ENCODE measurements at regions not wholly inside any gene's neighbourhood (a gene's known extent, or its start where the extent isn't known, plus 50 kb on each side); places are given as distances from the start of the nearest gene placed in this dataset.

DNA sequence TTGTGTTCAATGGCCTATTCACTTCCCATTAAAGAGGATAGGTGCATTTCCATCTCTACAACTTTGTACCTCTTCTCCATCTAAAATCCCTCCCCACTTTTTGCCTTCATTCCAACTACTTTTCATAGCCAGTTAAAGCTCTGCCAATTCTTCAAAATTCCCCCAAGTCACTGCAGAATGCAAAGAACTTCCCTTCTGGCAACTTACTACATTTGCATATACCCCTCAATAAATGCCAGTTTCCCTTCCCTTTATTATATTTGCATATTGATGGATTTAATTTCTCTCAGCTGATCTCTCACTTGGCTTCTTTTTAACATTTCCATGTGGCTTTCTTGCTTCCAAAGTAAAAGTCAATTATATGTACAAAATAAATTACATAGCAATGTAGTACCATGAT is 393.4 kb downstream of the HACE1 start:
- TF ChIP-seq POLR2AphosphoS5 (IDR thresholded peaks at IDR 0.05) = no peak
- TF ChIP-seq, protein P1, sequence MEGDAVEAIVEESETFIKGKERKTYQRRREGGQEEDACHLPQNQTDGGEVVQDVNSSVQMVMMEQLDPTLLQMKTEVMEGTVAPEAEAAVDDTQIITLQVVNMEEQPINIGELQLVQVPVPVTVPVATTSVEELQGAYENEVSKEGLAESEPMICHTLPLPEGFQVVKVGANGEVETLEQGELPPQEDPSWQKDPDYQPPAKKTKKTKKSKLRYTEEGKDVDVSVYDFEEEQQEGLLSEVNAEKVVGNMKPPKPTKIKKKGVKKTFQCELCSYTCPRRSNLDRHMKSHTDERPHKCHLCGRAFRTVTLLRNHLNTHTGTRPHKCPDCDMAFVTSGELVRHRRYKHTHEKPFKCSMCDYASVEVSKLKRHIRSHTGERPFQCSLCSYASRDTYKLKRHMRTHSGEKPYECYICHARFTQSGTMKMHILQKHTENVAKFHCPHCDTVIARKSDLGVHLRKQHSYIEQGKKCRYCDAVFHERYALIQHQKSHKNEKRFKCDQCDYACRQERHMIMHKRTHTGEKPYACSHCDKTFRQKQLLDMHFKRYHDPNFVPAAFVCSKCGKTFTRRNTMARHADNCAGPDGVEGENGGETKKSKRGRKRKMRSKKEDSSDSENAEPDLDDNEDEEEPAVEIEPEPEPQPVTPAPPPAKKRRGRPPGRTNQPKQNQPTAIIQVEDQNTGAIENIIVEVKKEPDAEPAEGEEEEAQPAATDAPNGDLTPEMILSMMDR (IDR thresholded peaks at IDR 0.05) = no peak
- no peak for TF ChIP-seq POLR2A (IDR thresholded peaks at IDR 0.05)
- no peak for TF ChIP-seq EP300 (IDR thresholded peaks at IDR 0.05; ENCODE audit: low read depth)
